ENCODE measurements at regions not wholly inside any gene's neighbourhood (a gene's known extent, or its start where the extent isn't known, plus 50 kb on each side); places are given as distances from the start of the nearest gene placed in this dataset.

GRCh38 chr10:53570221-53570620 lies 797.6 kb upstream of the MBL2 start:
- Histone ChIP-seq H3K9me3 (peaks cover 0 to 8% (median 0%) of the 10 kb centered on the region in 8 donors), H3K27me3 (replicated peaks in 1 of 7) (no peaks in the 10 kb centered on the region), H3K4me3 (no peak overlapping the region), H3K27ac (no peak overlapping the region), H3K4me1 (no peaks in the 10 kb centered on the region), H3K36me3 (no peaks in the 10 kb centered on the region)
- DNase-seq: no peak
- intact Hi-C loops (cut with DNase I; ENCODE audit: low total_unique reads): no loop called here
- TF ChIP-seq POLR2AphosphoS5 (IDR thresholded peaks at IDR 0.05) (no peak), CTCF (IDR thresholded peaks at IDR 0.05 in 8 of 11, conservative IDR thresholded peaks at IDR 0.05 in 3 of 11) (no peak), POLR2A (IDR thresholded peaks at IDR 0.05) (no peak)

- H3K4me3 ChIP-seq: no peak overlapping the region
- WGBS, 5 donors: 53 to 89% (median 73%) methylated on average over 3 of the region's 3 CpGs
- H3K27me3 ChIP-seq (replicated peaks in 1 of 7): no peaks in the 10 kb centered on the region
- TF ChIP-seq CTCF (IDR thresholded peaks at IDR 0.05 in 8 of 11, conservative IDR thresholded peaks at IDR 0.05 in 3 of 11): no peak
- no peak for TF ChIP-seq POLR2A (IDR thresholded peaks at IDR 0.05)
- no peak for TF ChIP-seq POLR2AphosphoS5 (IDR thresholded peaks at IDR 0.05)
- H3K27ac ChIP-seq: no peak overlapping the region
- peaks cover 0 to 5% (median 0%) of the 10 kb centered on the region in 8 donors for H3K9me3 ChIP-seq
- no peaks in the 10 kb centered on the region for H3K4me1 ChIP-seq
- no peaks in the 10 kb centered on the region for H3K36me3 ChIP-seq
- DNase-seq: no peak
- intact Hi-C loops (cut with DNase I; ENCODE audit: low total_unique reads): no loop called here
These were observed 796.9 kb upstream of the MBL2 start for GRCh38 chr10:53569455-53569854.

- Histone ChIP-seq H3K4me1 (no peaks in the 10 kb centered on the region), H3K27me3 (replicated peaks in 1 of 7) (no peaks in the 10 kb centered on the region), H3K4me3 (no peak overlapping the region), H3K9me3 (peaks cover 0 to 10% (median 5%) of the 10 kb centered on the region in 8 donors), H3K27ac (no peak overlapping the region), H3K36me3 (no peaks in the 10 kb centered on the region)
- intact Hi-C loops (cut with DNase I; ENCODE audit: low total_unique reads): no loop called here
- DNase-seq: no peak
- no peak for TF ChIP-seq POLR2A (IDR thresholded peaks at IDR 0.05)
- no peak for TF ChIP-seq CTCF (IDR thresholded peaks at IDR 0.05 in 8 of 11, conservative IDR thresholded peaks at IDR 0.05 in 3 of 11)
- no peak for TF ChIP-seq POLR2AphosphoS5 (IDR thresholded peaks at IDR 0.05)
- 95 to 100% (median 98%) methylated on average over 1 of the region's 1 CpG for WGBS, 5 donors
These were observed 776.1 kb upstream of the MBL2 start for GRCh38 chr10:53548664-53549063.

GRCh38 chr10:53547364-53547763 lies 774.8 kb upstream of the MBL2 start:
- no peak for TF ChIP-seq CTCF (IDR thresholded peaks at IDR 0.05 in 8 of 11, conservative IDR thresholded peaks at IDR 0.05 in 3 of 11)
- TF ChIP-seq POLR2A (IDR thresholded peaks at IDR 0.05): no peak
- no peak for TF ChIP-seq POLR2AphosphoS5 (IDR thresholded peaks at IDR 0.05)
- peaks cover 0 to 10% (median 5%) of the 10 kb centered on the region in 8 donors for H3K9me3 ChIP-seq
- no peaks in the 10 kb centered on the region for H3K4me1 ChIP-seq
- H3K27ac ChIP-seq: no peak overlapping the region
- intact Hi-C loops (cut with DNase I; ENCODE audit: low total_unique reads): no loop called here
- H3K4me3 ChIP-seq: no peak overlapping the region
- no peak for DNase-seq
- WGBS, 5 donors: 87 to 100% (median 96%) methylated on average over 1 of the region's 1 CpG
- H3K27me3 ChIP-seq (replicated peaks in 1 of 7): no peaks in the 10 kb centered on the region
- no peaks in the 10 kb centered on the region for H3K36me3 ChIP-seq
